GM19035 (cell line): ENCODE measurements at regions not wholly inside any gene's neighbourhood (a gene's known extent, or its start where the extent isn't known, plus 50 kb on each side); places are given as distances from the start of the nearest gene placed in this dataset.

Experiments
- ATAC-seq: cut with Tn5 transposase; IDR thresholded peaks from one replicate; pipeline ENCODE4 v1.9.1; 2021; ENCODE audit not compliant: unreplicated experiment

DNA sequence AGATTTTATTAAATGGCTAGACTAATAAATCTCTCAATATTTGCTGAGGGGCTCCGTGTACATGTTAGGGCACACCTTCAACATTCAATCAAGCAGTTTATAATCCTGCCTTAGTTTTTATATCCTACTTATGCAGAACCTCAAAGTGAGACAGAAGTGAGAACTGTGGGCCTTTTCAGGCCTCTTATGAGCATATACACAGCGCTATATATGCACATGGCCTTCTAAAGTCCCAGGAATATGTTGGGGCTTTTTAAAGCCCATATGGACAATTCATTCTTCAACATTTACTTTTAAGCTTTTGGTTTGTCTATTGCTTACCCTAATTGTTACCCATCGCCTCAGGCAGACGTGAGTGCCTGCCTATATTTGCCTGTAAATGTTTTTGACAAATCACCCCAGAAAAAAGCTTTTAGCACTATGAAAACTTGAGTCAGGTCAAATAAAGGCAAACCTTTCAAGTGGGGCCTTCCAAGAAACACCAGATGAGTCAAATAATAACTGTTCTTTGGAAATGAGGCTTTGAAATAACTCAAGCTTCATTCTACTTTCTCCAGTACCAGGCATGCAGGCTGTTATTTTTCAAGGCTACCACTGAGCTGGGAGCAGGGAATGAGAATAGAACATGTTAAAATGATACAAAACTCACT lies 58.2 kb downstream of the ESM1 start:
- ATAC-seq: no peak

DNA sequence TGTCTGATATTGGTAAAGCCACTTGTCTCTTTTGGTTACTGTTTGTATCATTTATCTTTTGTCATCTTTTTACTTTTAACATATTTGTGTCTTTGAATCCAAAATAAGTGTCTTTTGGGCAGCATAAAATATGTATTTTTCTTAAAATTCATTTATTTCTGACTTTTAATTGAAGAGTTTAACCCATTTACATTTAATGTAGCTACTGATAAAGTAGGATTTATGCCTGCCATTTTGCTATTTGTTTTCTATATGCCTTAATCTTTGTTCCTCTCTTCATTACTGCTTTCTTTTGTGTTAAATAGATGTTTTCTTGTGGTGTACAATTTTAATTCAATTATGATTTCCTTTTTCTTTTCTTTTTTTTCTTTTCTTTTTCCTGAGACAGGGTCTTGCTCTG lies 60.9 kb downstream of the ESM1 start:
- no peak for ATAC-seq

DNA sequence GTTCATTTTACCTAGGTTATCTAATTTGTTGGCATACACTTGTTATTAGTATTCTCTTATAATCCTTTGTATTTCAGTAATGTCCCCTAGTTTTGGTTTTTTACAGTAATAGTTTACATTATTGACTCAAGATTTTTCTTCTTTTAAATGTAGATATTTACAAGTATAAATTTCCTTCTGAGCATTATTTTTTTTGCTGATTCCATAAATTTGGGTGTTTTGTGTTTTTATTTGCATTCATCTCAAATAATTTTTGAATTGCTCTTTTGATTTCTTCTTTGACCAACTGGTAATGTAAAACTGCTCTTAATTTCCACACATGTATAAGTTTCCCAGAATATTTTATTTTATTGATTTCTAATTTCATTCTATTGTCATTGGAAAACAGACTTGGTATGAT lies 68.1 kb downstream of the ESM1 start:
- no peak for ATAC-seq

DNA sequence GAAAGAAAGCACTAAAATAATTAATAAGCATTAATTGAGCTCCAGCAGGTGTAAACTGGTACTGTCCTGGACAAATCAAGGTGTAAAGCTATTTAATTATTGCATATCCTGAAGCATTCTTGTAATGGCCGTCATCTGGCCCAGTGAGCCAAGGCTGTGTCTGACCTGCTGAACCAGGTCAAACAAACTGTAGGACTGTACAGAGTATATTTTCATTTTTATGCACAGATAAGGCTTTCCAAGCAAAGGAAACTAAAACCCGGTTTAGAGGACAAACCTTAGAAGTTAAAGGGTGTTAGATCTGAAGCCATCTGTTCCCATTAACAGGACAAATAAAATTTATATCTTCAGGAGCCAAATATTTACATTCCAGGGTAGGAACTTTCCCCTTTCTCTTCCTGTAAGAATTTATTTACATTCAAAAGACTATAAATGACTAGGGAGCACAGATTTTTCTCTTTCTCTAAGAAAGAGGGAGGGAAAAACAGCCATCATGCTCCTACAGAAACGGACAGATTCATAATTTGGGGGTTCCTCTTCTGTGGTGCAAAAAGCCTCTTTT lies 69.8 kb downstream of the ESM1 start:
- ATAC-seq: no peak

DNA sequence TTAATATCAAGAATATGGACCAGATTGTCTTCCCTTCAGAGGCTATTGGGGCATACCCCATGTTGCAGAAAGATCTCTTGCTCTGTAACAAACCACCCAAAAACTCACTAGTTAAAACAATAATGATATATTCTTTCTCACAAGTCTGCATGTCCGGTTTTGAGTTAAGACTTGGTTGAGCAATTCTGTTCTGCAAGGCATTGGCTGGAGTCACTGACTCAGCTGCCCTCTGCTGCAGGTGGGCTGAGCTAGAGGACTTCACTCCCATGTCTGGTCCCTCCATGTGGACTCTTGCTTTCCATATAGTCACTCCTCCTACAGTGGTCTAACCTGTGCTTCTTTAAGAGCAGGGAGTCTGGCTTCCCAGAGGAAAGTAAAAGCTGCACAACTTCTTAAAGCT lies 73.4 kb downstream of the ESM1 start:
- ATAC-seq: no peak

DNA sequence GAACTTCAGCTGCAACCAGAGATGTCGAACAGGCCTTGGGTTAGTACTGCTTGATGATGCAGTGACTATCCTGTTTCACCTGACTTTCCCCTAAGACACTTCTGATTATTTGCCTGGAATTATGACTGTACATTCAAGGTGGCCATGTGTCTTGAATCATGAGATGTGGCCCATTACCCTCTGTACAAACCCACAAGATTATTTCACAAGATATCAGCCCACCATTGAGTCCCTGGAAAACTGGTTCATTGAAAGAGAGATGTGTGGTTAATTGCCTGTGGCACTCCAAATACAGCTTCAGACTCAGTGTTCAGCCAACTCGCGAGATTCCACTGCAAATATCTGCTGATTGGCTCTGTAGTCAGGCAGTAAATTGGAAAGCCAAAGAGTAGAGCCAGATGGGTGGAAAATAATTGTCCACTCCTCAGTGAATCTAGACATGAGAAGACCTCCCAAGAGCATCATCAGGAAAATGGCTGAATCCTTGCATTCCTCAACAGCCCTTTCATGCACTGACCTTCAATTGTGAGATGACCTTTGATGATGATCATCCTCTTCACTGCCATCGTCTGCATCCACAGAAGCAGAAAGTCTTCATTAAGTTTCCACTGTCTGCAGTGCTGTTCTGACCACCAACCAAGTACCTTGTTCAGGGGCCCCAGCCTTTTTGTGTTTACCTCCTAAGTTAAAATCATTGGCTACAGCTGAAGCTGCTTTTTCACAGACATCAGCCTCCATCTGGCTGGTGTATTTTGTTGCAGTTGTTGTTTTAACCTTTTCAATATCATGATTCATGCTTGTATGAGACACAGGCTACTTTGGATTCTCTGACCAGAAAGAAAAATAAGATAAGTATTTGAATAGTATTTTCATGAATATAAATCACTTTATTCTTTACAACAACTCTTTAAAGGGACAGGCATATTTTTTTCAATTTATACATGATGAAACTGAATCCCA lies 75.2 kb downstream of the ESM1 start:
- no peak for ATAC-seq

DNA sequence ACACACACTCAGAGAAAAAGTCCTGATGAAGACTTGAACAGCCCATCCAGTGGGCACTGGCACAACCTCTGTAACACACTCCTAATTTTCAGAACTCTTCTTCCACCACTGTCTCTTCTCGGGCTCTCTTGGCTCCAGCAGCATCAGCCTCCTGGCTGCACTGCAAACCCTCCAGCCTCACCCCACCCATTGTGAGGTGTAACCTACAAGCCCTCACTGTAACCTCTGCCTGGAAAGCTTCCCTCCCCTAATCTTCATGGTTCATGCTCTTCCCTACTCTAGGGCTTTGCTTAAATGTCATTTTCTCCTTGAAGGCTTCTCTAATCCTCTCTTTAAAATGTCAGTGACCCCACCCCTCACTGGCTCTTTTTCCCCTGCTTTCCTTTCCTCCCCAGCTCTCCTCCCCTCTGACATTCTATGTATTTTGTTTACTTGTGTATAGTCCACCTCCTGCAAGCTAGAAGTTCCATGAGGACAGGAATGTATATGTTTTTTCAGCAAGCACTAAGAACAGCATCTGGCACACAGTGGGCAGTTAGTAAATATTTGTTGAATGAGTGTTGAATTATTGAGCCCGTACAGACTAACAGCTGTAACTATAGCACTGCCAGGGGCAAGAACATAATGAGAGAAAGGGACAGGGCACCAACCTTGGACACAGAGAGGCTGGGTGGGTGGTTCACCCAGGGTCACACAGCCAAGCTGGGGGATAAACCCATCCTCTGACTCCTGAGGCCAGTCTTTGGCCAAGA lies 76.4 kb downstream of the ESM1 start:
- ATAC-seq: no peak

DNA sequence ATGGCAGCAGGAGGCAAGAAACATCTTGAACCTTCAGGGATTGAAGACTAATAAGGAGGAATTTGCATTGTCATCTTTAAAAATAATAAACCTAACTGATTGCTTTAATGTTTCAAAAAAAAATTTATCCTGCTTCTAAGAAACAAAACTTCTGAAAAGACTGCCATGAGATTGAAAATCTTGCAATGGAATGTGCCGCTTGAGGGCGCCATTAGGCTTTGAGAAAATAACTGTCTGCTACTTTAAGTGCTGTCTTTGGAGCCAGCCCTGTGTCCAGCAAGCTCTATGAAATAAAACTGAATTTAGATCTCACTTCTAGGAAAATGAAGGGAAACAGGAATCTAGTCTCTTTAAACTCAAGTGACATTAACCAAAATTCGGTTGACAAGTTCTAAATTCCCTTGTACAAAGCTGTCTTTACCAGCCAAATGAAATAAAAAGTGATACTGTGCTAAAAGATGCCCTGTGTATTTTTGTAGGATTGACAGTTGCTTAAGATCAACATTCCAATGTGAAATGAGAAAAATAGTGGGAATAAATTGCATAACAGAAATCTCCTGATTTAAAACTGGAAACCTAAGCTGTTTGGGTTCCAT lies 79.4 kb downstream of the ESM1 start:
- no peak for ATAC-seq

DNA sequence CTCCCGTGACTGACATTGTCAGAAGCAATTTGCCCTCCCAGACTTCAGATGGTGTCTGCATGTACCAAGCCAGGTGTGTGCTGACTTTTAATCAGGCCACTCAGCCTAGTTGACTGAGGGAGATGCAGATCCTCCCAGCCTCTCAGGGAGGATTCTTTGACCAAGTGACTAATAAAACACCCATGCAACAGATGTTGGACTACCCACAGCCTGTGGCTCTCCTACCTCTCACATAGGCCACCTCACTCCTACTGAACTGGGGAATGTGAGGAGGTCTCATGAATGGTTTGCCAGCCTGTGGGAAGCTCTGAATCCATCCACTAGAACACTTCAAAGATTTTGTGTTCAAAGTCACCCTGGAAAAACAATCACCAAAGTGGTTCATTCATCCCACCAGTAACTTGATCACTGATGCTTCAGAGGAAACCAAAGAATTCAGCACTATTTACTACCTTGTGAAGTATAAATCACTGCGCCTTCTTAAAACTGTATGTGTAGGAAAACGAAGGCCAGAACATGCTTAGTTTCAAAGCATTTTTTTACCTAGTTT lies 80.1 kb downstream of the ESM1 start:
- ATAC-seq: no peak

DNA sequence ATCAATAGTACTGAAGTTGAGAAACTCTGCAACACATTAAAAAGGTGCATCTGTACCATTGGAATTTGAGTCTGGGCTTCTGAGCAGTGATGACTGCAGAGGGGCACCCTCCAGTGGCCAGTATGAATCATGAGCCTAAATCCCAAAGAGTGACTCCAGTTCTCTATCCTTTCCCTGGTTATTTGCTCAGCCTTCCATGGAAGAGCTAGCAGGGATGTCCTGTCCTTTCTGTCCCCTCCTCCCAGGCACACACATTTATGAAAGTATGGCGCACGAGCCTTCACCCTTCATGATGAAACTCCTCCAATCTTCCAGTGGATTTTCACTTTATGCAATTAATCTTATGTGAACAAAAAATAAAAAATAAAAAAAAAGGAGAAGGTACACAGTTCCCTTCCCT lies 81.0 kb downstream of the ESM1 start:
- ATAC-seq: no peak

DNA sequence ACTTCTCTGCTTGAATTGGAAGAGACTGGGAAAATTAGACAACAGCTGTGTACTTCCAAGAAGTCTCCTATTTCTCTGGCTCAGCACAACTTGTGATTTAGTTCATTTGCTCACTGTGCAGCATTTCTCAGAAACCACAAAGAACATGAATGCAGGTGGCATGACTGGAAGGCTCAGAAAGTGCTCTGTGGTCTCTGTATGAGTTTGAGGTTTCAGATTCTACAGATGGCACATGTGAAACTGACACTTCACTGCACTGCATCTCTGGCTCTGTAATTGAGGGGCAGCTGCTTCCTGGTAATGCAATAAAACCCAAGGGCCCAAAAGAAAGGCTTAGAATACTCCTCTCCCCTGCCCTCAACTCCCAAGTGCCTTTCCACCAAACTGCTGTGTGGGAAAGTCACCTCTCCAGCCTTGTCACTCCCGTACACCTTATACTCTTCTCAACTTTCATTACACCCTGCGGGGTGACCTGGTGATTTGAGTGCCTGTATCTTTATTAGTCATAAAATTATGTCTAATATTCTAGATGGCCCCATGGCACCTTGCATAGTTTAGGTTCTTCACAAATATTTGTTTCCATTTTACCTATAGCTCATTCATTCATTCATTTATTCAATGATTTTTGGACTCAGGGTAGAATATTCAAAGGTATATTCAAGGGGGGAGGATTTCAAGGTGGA lies 82.5 kb downstream of the ESM1 start:
- peak; percentile 100 for ATAC-seq

DNA sequence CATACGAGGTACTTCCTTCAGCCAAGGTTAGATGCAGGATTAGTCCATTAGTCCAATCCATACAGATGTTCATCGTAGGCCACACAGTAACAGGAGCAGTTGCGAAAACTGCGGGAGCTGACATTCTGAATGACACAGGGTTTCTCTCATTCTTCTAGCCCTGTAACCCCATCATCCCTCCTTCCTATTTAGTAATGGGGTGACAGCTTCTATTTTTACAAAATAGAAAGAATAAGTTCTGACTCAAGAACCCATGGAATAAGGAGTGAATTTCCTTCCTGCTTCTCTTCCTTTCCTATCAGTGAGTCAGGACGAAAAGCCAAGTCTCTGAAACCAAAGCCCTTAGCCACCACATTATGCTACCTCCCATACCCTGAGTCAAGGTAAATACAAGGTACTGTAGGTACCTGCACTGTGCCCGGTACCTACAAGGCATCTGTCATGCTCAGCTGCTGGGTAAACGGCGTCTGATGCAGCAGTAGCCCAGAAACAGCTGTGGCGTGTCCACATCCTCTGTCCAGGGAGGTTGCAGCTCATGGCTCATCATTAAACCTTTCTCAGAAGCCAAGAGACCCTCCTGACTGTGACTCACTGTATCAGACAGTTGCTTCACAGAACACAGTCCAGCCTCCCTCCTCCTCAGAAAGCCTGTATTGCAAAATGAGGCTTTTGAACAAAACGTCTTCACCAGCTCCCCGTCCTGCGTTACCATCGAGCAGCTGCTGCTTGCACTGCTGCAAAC lies 84.2 kb downstream of the ESM1 start:
- no peak for ATAC-seq

DNA sequence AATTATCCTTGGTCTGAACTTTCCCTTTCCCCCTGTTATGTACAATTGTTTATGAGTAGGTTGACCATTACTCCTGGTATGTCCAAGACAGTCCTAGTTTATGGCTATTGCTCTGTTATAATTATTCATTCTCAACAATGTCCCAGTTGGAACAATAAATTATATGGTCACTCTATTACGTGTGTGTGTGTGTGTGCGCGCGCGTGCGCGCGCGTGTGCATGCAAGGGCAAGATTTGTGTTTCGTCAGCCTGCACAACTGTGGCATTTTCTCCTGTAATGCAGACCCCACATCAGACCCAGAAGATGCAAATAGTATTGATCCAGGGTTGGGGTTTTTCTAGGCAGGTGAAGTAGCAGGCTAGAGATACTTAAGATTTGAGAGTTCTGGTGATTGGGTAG lies 88.4 kb downstream of the ESM1 start:
- ATAC-seq: no peak

DNA sequence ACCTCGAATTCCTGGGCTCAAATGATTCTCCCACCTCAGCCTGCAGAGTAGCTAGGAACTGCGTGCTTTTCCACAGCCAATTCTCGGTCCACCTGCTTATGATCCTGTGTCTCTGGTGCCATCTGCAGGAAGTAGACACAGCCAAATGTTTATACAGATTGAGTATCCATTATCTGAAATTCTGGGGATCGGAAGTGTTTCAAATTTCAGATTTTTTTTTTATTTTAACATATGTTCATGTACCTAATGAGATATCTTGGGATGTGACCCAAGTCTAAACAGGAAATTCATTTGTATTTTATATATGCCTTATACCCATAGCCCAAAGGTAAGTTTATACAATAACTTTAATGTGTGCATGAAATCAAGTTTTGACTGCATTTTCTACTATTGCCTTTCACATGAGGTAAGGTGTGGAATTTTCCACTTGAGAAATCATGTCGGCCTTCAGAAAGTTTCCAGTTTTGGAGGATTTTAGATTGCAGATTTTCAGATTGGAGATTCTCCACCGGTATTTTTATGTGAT lies 89.5 kb downstream of the ESM1 start:
- no peak for ATAC-seq

DNA sequence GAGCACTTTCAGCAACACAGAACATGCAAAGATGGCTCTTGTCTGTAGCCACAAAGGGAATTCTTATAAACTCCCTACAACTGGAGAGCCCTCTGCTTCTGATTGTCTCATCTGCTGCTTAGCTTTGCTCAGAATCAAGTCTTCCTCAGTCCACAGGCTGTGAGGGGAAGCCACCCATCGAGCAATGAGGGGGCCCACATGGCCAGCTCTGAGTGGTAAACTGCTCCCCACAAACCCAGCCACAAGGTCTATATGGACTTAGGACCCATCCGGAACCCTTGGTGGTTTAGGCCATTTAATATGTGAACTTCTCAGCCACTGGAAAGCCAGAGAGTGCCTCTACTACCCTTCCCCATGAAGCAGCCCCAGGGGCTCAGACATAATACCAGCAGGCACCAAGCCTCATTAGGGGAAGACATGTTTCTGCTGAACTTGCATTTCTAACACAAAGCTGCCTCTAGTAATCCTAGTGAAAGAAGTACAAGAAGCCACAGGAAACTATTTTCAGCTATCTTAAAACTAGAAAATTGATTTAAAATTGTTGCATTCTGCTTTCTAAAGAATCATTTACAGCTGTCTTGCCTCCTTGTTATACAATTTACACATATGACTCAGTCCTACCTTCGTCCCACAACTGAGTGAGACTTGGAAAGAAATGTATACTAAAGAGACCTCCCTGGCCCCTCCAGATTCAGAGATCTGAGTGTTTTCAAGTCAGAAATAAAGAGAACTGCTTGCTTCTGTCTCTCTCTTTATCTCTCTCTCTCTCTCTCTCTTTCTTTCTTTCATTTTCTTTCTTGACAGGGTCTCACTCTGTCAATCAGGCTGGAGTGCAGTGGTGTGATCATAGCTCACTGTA lies 90.2 kb downstream of the ESM1 start:
- no peak for ATAC-seq

DNA sequence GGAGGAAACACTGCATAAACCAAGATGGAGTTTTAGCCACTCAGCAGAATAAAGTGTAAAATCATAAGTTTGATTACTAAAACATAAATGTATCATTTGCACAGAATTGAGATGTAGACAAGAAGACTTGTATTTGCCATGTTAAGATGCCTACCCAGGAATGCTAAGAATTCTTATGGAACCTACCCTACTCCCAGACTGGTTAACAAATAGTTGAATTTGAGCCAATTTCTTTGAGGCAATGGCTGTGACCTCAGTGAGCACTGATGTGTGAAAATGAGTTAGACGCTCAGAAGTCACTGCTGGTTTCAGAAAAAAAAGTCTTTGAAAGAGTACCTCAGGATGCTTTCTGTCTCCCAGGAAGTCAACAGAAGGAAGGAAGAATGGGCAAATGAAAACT lies 95.6 kb downstream of the ESM1 start:
- ATAC-seq: no peak

DNA sequence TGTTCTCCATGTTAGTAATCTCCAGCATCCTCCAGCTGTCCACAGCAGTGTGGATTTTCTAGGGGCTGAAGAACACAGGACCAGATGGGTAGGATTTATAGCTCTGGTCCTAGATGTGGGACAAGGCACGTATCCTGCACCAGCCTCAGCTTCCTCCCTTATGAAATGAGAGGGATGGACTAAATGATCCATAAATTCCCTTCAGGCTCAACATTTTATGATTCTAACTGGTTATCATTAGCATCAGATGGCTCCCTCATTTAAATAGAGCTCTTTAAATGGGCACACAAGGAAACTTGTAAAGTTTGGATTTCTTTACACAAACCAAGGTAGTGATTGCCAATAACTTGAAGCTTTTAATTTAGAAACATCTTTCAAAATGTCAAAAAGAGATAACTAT lies 97.7 kb downstream of the ESM1 start:
- ATAC-seq: no peak

DNA sequence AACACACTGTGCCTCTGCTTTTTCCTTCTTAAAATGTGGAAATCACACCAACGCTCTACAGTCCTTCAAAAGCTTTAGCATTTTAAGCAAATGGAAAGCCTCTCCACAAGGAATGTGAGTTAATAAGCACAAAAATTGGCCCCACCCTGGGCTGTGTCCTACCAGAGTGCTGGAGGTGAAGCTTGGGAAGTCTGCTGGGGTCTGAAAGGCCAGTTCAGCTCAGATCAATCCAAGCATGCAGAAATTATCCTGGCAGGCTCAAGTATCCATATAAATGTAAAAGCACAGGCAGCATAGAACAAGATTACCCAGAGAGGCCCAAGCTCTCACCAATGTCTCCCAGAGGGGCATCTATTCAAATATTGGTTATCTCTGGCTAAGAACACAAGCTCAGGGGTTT lies 98.5 kb downstream of the ESM1 start:
- no peak for ATAC-seq
